DMS79 treated with DMSO at 0.1 percent for 48 hours (cell line): ENCODE measurements at regions not wholly inside any gene's neighbourhood (a gene's known extent, or its start where the extent isn't known, plus 50 kb on each side); places are given as distances from the start of the nearest gene placed in this dataset.

Source experiments
- DNase-seq: peaks from one replicate; lab custom pipeline; 2025; lab: John Stamatoyannopoulos, UW

- DNase-seq = no peak
Observed at GRCh38 chr2:184534986-184535385, 63.3 kb upstream of the ZNF804A start.

- DNase-seq = no peak
Observed at GRCh38 chr2:184540246-184540789, 58.0 kb upstream of the ZNF804A start.

DNA sequence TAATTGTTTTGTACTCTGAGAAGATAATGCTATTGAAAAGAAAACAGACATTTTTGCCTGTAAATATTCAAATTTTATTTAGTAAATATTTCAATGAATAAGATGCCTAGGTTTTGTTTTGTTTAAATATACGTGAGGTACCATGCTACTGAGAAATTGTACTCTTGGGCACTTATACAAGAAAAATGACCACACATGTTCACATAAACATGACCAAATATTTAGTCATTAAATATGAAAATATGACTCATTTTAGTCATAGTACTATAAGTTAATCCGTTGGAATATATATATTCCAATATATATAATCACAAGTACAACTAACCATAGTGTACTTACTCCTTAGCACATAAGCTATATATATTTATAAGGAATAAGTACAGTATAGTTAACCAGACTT is 56.7 kb upstream of the ZNF804A start:
- no peak for DNase-seq

GRCh38 chr2:184543832-184544231 is 54.5 kb upstream of the ZNF804A start:
- DNase-seq = no peak
